GM20431 (cell line): ENCODE measurements at regions not wholly inside any gene's neighbourhood (a gene's known extent, or its start where the extent isn't known, plus 50 kb on each side); places are given as distances from the start of the nearest gene placed in this dataset.

Source experiments
- in situ Hi-C: fragments of 300-500 bp; cut with MseI, MboI; formaldehyde crosslinking; loops from one replicate; pipeline ENCODE4 v1.15.0; 2020; ENCODE audit warnings: low sequenced_read_pairs; ENCODE audit not compliant: unreplicated experiment

DNA sequence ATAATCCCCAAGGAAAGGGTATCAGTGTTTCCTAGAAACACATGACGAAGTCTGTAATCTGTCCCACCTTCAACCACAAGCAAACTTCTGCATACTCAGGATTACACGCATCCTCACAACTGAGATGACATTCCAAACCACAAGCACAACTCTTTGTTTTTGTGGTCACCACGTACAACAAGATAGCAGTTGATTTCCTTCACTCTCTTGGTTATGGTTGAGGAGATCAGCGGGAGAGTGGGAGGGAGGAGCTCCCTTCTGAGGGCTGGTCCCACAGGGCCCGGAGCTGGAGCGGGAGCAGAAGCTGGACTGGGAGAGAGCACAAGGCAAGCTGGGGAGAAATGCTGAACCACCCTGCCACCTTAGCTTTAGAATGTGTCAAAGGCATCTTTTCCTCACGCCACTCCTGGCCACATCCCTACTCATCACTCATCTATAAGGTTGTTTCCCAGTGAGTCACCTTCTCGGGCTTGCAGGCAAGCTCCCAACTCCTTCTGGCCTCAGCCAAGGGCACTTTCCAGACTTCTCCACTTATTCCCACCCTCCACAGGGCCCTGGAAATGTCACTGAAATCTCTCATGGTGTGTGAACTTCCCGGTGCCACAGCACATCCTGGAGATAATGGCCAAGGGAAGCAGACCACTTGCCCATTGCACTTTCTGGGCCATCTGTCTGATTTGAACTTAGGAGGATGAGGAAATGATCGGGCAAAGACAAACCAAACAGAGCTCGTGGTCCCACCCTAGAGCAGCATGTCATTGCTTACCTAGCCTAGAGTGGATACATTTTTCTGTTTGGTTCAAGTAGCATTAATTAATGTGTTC, 98.9 kb upstream of the LGALSL start:
- in situ Hi-C loops: no loop called here

- in situ Hi-C loops: no loop called here
Observed at GRCh38 chr2:64356906-64357305, 97.1 kb upstream of the LGALSL start.

- in situ Hi-C loops: no loop called here
Observed at GRCh38 chr2:64359171-64359891, 94.6 kb upstream of the LGALSL start.

GRCh38 chr2:64359892-64360657, 93.9 kb upstream of the LGALSL start:
- in situ Hi-C loops: no loop called here

GRCh38 chr2:64361151-64361938, 92.6 kb upstream of the LGALSL start:
- in situ Hi-C loops: no loop called here

DNA sequence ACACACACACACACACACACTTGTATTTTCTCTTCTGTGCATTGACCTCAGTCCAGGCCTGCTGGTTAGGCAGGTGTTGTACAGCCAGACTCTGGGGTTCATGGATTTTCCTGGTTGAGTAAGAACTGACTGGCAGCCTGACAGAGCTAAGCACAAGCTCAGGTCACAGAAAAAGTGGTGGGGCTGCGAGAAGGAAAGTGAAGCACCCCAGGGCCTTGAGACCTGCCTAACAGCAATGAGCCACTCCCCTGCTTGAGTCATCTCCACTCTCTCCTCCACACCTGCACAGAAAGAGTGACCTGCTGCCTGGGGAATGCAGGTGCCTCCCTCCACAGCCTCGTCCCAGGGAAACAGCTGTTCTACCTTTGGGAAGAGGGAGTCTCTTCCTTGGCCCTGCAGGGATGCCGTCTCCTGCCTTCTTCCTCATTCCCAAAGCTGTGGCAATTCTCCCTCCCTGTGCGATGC, 91.4 kb upstream of the LGALSL start:
- in situ Hi-C loops: no loop called here

GRCh38 chr2:64363140-64363539, 90.8 kb upstream of the LGALSL start:
- in situ Hi-C loops: no loop called here

DNA sequence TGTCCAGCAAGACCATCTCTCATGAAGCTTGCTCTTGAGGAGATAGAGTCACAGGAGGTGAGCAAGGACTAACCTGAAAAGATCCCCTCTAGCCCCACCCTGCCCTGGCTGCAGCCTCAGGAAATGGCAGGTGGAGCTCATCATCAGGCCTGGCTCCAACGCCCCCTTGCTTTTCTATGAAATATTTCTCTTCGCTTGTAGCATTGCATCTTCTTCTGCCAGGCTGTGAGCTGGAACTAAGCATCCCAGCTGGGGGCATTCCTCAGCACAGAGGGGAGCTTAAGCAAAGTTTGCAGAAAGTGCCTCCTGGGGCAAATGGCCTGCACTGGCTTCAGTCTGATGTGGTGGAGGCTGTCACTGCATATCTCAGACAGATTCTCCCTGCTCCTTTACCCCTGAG, 90.1 kb upstream of the LGALSL start:
- in situ Hi-C loops: no loop called here

DNA sequence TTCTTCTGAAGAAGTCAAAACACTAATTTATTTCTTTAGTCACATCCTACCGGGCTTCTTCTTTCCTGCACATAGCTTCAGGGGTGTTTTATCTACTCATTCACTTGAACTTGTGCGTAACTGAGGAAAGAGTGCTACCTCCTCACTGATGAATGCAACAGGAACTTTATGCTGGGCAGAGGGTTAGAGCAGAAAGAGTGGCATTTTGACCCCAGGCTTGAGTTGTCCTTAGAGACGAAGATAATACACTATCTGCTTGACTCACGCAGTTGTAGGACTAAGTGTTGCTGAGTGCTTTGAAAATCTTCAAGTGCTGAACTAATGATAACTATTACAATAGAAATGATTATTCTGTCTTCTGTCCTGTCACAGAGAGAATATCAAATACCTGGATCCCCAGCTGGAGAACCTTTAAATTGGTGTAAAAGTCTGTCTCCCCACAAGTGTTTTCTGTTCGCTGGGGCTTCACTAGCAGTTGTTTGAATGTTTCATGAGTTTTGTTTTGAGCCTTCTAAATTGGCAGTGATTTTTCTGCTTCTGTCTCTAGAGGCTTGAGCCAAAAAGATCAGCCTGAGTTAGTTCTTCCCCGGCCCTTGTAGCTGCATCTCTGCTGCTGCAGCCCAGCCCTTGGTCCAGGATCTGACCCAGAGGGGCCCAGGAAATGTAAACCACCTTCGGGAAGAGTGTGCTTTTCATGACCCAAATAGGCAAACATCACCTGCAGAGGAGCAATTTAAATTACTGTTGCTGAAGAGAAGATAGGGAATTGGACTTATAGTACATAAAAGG, 86.3 kb upstream of the LGALSL start:
- in situ Hi-C loops: no loop called here

GRCh38 chr2:64369706-64370105, 84.3 kb upstream of the LGALSL start:
- in situ Hi-C loops: no loop called here

GRCh38 chr2:64371727-64372126, 82.2 kb upstream of the LGALSL start:
- in situ Hi-C loops: no loop called here

DNA sequence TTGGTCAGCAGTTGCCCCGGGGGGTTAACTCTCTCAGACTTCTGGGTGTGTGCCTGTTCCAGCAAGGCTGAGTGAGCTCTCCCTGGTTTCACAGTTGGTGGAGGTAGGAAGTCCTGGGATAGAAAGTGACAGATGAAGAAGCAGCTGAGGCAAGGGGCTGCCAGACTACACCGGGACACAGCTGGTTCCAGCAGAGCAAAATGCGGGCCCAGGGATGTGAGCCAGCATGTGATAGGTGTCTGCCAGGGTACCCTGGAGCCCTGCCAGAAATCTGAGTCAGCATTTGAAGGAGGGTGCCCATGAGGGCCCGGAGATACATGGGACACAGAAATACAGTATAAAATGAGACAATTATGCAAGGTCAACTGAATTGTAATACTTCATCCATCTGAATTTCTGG, 79.3 kb upstream of the LGALSL start:
- in situ Hi-C loops: no loop called here

- in situ Hi-C loops: no loop called here
Observed at GRCh38 chr2:64376926-64377325, 77.0 kb upstream of the LGALSL start.

- in situ Hi-C loops: no loop called here
Observed at GRCh38 chr2:64379186-64379585, 74.8 kb upstream of the LGALSL start.

- in situ Hi-C loops: no loop called here
Observed at GRCh38 chr2:64380853-64381527, 73.0 kb upstream of the LGALSL start.

DNA sequence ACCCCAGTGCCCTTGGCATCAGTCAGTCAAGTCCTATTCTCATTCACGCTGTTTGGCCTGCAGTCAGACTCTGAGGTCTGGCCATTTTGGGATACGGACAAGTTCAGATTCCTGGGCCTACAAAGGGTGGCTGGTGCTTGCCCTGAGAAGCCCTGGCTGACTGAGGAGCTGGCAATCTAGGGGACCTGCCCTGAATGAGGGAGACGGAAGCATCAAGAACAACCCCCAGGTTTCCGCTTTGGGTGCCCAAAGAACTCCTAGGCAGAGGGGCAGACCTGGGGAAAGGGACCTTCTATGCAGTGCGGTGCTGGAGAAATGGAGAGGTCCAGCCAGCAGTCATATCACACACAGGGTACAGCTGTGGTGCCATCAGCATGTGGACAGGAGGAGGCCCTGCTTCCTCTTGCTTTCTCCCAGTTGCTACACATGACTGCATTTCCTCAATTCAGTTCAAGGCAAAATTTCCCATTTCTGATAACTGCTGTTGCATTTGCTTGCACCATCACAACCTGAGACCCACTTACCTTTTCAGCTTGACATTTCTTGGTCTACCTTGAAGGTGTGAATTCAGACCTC, 70.9 kb upstream of the LGALSL start:
- in situ Hi-C loops: no loop called here

- in situ Hi-C loops: no loop called here
Observed at GRCh38 chr2:64383881-64384280, 70.1 kb upstream of the LGALSL start.

DNA sequence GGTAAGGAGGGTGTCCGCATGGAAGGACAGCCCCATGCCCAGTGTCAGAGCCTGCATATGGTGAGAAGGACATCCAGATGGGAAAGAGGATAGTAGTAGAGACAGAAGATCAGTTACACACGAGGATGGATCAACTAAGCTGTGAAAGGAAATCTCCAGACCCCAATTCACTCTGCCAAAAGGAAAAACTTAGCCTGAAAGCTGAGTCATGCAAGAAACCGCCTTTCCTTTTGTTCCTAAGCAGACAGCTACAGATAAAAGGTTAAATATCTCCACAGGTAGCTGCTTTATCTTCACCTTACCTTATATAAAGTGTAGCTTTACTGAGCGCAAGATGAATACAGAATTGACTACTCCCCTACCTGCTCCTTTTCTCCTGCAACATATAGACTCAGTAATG, 67.3 kb upstream of the LGALSL start:
- in situ Hi-C loops: no loop called here
